ENCODE measurements at regions not wholly inside any gene's neighbourhood (a gene's known extent, or its start where the extent isn't known, plus 50 kb on each side); places are given as distances from the start of the nearest gene placed in this dataset.

DNA sequence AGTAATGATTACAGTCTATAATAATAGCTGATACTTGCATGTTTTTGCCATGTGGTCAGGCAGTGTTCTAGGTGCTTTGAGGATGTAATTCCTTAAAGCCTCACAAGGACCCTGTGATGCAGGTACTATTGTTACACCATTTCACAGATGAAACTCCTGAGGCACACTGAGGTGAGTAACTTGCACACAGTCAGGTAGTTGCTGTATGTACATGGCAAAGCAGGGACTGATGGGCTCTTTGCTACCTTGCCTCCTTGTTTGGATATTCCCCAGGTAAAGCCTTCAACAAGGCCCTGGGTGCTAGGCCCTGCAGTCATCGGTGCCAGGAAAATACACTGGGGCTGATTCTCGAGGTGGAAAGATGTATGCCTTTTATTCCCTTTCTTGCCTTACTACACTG is 317.5 kb downstream of the CXCL12 start:
- CTCF ChIA-PET, result interaction anchor here (1.0 to 1.4 kb wide), 5 partner anchors 200 to 378 kb away, joined by 3 to 4 read pairs (median 3); no protein-coding TSS in a partner anchor
- POLR2A ChIA-PET, result no interaction called here
- no peak overlapping the region for H3K4me3 ChIP-seq (ENCODE audit: low read depth, low read length)
- no peaks in the 10 kb centered on the region for H3K36me3 ChIP-seq (ENCODE audit: control insufficient read depth, insufficient read depth, low read length)
- DNase-seq (ENCODE audit: low read depth), result no peak
- H3K27me3 ChIP-seq (ENCODE audit: control insufficient read depth, insufficient read depth, low read length), result no peaks in the 10 kb centered on the region
- TF ChIP-seq, protein P1, sequence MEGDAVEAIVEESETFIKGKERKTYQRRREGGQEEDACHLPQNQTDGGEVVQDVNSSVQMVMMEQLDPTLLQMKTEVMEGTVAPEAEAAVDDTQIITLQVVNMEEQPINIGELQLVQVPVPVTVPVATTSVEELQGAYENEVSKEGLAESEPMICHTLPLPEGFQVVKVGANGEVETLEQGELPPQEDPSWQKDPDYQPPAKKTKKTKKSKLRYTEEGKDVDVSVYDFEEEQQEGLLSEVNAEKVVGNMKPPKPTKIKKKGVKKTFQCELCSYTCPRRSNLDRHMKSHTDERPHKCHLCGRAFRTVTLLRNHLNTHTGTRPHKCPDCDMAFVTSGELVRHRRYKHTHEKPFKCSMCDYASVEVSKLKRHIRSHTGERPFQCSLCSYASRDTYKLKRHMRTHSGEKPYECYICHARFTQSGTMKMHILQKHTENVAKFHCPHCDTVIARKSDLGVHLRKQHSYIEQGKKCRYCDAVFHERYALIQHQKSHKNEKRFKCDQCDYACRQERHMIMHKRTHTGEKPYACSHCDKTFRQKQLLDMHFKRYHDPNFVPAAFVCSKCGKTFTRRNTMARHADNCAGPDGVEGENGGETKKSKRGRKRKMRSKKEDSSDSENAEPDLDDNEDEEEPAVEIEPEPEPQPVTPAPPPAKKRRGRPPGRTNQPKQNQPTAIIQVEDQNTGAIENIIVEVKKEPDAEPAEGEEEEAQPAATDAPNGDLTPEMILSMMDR (IDR thresholded peaks at IDR 0.05; ENCODE audit: insufficient read depth, low read depth, low read length), result no peak

DNA sequence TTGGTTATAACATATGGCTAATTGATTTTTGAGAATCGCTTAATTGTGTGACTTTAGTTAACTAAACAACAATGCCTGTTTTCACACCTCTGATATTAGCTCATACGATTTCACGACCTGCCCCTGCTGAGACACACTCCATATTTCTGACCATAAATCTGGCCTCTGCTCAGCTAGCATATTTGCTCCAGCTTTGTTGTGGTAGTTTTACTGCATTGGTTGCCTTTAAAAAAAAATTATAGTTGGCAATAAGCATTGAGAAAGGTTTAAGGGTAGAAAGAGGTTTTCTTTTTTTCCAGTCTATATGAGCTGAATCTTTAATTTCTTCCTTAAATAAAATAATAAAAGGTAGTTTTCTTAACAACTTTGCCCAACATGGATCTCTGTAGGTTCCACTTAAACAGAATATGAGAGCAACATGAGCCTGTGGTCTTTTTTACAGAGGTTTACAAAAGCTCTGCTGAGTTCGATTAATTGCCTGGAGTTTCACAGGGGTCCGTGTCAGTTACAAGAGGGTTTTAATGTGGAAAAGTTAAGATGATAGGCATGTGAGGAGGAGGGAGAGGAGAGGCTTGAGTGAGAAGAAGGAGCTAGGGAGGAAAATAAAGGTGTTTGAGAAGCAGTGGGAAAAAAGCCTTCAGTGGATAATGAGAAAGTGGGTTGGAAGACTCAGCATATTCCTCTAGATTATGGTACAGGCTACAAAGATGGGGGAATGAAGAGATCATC is 318.2 kb downstream of the CXCL12 start:
- Histone ChIP-seq H3K36me3 (ENCODE audit: control insufficient read depth, insufficient read depth, low read length) (no peaks in the 10 kb centered on the region), H3K4me3 (ENCODE audit: low read depth, low read length) (no peak overlapping the region), H3K27me3 (ENCODE audit: control insufficient read depth, insufficient read depth, low read length) (no peaks in the 10 kb centered on the region)
- DNase-seq (ENCODE audit: low read depth), result no peak
- ChIA-PET POLR2A (interaction anchor here (0.6 to 0.7 kb wide), 2 partner anchors 12 to 175 kb away, joined by 3 to 4 read pairs; no protein-coding TSS in a partner anchor), CTCF (interaction anchor here (0.7 to 1.4 kb wide), 6 partner anchors 177 to 377 kb away, joined by 3 to 4 read pairs (median 3); no protein-coding TSS in a partner anchor)
- TF ChIP-seq, protein P1 (IDR thresholded peaks at IDR 0.05; ENCODE audit: insufficient read depth, low read depth, low read length), result no peak

DNA sequence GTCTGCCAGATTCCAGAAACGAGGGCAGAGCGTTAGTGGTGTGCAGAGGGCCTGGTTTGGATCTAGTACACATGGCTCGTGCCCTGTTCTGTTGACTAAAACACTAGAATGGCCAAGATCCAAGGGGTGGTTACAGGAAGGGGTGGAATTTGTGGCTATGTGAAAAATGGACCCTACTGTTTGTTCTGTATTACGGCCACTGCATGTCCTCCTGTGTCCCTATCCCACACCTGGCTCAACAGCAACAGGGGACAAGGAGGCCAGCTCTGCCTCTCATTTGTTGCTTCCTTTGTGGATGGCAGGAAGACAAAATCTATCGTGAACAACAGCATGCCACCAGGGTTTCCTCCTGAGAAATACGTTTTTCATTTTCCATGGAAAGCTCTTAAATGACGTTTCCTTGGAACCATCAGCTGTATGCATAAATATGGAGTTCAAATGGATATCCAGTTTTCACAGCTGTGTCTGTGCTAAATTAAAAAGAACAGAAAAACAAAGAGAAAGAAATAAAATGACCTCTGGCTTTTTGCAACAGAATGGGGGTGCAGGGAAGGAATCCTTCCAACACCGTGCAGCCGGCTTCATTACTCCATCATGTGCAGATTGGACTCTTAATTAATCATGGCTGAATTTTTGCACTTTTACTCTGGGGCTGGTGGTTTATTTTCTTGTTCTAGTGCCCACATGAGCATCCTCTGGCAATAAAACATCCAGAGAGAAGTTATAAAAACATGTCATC is 318.9 kb downstream of the CXCL12 start:
- no peak for DNase-seq (ENCODE audit: low read depth)
- CTCF ChIA-PET, result interaction anchor here (0.7 to 1.5 kb wide), 4 partner anchors 176 to 376 kb away, joined by 3 to 8 read pairs (median 4); no protein-coding TSS in a partner anchor
- Histone ChIP-seq H3K36me3 (ENCODE audit: control insufficient read depth, insufficient read depth, low read length) (no peaks in the 10 kb centered on the region), H3K27me3 (ENCODE audit: control insufficient read depth, insufficient read depth, low read length) (no peaks in the 10 kb centered on the region), H3K4me3 (ENCODE audit: low read depth, low read length) (no peak overlapping the region)
- TF ChIP-seq, protein P1 (IDR thresholded peaks at IDR 0.05; ENCODE audit: insufficient read depth, low read depth, low read length), result no peak
- POLR2A ChIA-PET, result no interaction called here

DNA sequence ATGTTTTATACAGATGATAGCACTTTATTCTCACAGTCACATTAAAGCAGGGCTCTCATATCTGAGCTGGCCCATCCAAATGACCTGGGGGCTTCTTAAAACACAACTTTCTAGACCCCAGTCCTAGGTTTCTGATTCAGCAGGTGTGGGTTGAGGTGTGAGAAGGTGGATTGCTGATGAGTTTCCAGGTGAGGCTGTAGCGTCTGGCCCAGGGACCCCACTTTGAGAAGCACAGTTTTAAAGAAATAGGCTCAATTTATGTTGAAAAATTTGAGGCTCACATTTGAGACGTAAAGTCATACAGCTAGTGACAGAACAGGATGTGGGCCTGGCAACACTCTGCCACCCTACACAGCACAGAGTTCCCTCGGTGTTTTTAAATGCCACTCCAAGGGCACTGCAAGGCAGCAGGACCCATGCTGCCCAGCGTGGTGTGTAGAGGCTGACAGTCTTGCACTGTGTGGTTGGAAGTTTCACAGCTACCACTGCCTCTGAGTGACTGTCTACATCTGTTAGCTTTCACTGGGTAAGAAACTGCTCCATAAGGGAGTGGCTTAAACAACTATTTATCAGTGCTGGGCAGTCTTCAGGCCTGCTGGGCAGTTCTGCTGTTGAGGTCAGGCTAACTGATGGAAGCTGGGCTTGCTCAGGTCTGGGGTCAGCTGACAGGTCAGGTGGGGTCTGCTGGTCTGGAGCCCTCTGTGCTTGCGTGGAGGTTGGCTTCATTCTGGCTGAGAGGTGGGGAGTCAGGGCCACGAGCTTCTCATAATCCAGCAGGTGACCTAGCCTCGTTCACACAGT is 319.7 kb downstream of the CXCL12 start:
- POLR2A ChIA-PET, result no interaction called here
- Histone ChIP-seq H3K36me3 (ENCODE audit: control insufficient read depth, insufficient read depth, low read length) (no peaks in the 10 kb centered on the region), H3K27me3 (ENCODE audit: control insufficient read depth, insufficient read depth, low read length) (no peaks in the 10 kb centered on the region), H3K4me3 (ENCODE audit: low read depth, low read length) (no peak overlapping the region)
- no peak for DNase-seq (ENCODE audit: low read depth)
- CTCF ChIA-PET, result interaction anchor here (1.5 kb wide), 1 partner anchor 375 kb away, joined by 8 read pairs; no protein-coding TSS in a partner anchor
- TF ChIP-seq, protein P1 (IDR thresholded peaks at IDR 0.05; ENCODE audit: insufficient read depth, low read depth, low read length), result no peak
